H9 (cell line): ENCODE measurements at regions not wholly inside any gene's neighbourhood (a gene's known extent, or its start where the extent isn't known, plus 50 kb on each side); places are given as distances from the start of the nearest gene placed in this dataset.

Experiments
- DNase-seq: peaks from one replicate; pipeline ENCODE4 v3.0.0-alpha.2; 2017
- H2AFZ ChIP-seq: one replicate; pipeline ENCODE4 v1.6.1; 2013; ENCODE audit warnings: mild to moderate bottlenecking, low read length, control low read depth, moderate library complexity
- H2AK5ac ChIP-seq: 2 replicates; pipeline ENCODE4 v1.6.1; 2013; ENCODE audit warnings: low read length, control low read depth, mixed read lengths; ENCODE audit not compliant: insufficient read length
- H2BK120ac ChIP-seq: one replicate; pipeline ENCODE4 v1.6.1; 2013; ENCODE audit warnings: low read depth, mild to moderate bottlenecking, low read length, control low read depth, inconsistent platforms; ENCODE audit not compliant: poor library complexity, severe bottlenecking
- H2BK12ac ChIP-seq: 2 replicates; pipeline ENCODE4 v1.6.1; 2013; ENCODE audit warnings: low read length, control low read depth, mixed read lengths, low read depth; ENCODE audit not compliant: insufficient read length
- H2BK15ac ChIP-seq: 2 replicates; pipeline ENCODE4 v1.6.1; 2013; ENCODE audit warnings: low read depth, low read length, control low read depth
- H2BK20ac ChIP-seq: one replicate; pipeline ENCODE4 v1.6.1; 2013; ENCODE audit warnings: low read depth, mild to moderate bottlenecking, low read length, control low read depth, inconsistent platforms; ENCODE audit not compliant: poor library complexity, severe bottlenecking
- H2BK5ac ChIP-seq: 2 replicates; pipeline ENCODE4 v1.6.1; 2013; ENCODE audit warnings: low read length, control low read depth, mixed read lengths; ENCODE audit not compliant: insufficient read length
- H3K14ac ChIP-seq: 2 replicates; pipeline ENCODE4 v1.6.1; 2013; ENCODE audit warnings: low read length, control low read depth; ENCODE audit not compliant: insufficient read depth
- H3K18ac ChIP-seq: 2 replicates; pipeline ENCODE4 v1.6.1; 2013; ENCODE audit warnings: low read depth, mild to moderate bottlenecking, mixed read lengths, low read length, control low read depth; ENCODE audit not compliant: insufficient read length
- H3K23ac ChIP-seq: 2 replicates; pipeline ENCODE4 v1.6.1; 2013; ENCODE audit warnings: low read length, control low read depth, mixed read lengths, low read depth; ENCODE audit not compliant: insufficient read length
- H3K23me2 ChIP-seq: 2 replicates; pipeline ENCODE4 v1.6.1; 2013; ENCODE audit warnings: low read depth, mild to moderate bottlenecking, mixed read lengths, low read length, control low read depth; ENCODE audit not compliant: insufficient read length, poor library complexity, severe bottlenecking
- H3K27ac ChIP-seq: 2 replicates; pipeline ENCODE4 v1.5.1; 2013; ENCODE audit warnings: low read length, control low read depth, mixed read lengths, low read depth; ENCODE audit not compliant: insufficient read length
- H3K27me3 ChIP-seq: 2 replicates; pipeline ENCODE4 v1.6.1; 2013; ENCODE audit warnings: low read length, control low read depth, inconsistent platforms; ENCODE audit not compliant: insufficient read depth
- H3K4ac ChIP-seq: 2 replicates; pipeline ENCODE4 v1.6.1; 2013; ENCODE audit warnings: low read depth, mild to moderate bottlenecking, control low read depth, inconsistent platforms, low read length, moderate library complexity
- H3K4me1 ChIP-seq: 2 replicates; pipeline ENCODE4 v1.6.1; 2013; ENCODE audit warnings: low read length, control low read depth, inconsistent platforms; ENCODE audit not compliant: insufficient read depth
- H3K4me2 ChIP-seq: 2 replicates; pipeline ENCODE4 v1.6.1; 2013; ENCODE audit warnings: low read length, control low read depth, mixed read lengths; ENCODE audit not compliant: insufficient read length, insufficient read depth
- H3K56ac ChIP-seq: 2 replicates; pipeline ENCODE4 v1.6.1; 2013; ENCODE audit warnings: low read depth, mild to moderate bottlenecking, mixed read lengths, low read length, control low read depth; ENCODE audit not compliant: insufficient read length
- H3K79me1 ChIP-seq: 2 replicates; pipeline ENCODE4 v1.6.1; 2013; ENCODE audit warnings: low read depth, mild to moderate bottlenecking, moderate library complexity, low read length, control low read depth, inconsistent platforms; ENCODE audit not compliant: insufficient read depth, poor library complexity, severe bottlenecking
- H3K79me2 ChIP-seq: 2 replicates; pipeline ENCODE4 v1.6.1; 2013; ENCODE audit warnings: low read length, control low read depth, inconsistent platforms; ENCODE audit not compliant: insufficient read depth
- H3K9ac ChIP-seq: 2 replicates; pipeline ENCODE4 v1.6.1; 2013; ENCODE audit warnings: low read length, control low read depth, mixed read lengths; ENCODE audit not compliant: insufficient read length; ENCODE audit errors: extremely low read depth
- H3K9me3 ChIP-seq: one replicate; pipeline ENCODE4 v1.6.1; 2013; ENCODE audit warnings: low read depth, low read length, inconsistent platforms; ENCODE audit not compliant: control insufficient read depth
- H3T11ph ChIP-seq: one replicate; pipeline ENCODE4 v1.6.1; 2013; ENCODE audit warnings: mild to moderate bottlenecking, low read length, control low read depth, inconsistent platforms
- H4K20me1 ChIP-seq: one replicate; pipeline ENCODE4 v1.6.1; 2013; ENCODE audit not compliant: control insufficient read depth, insufficient read length, insufficient read depth
- H4K5ac ChIP-seq: 2 replicates; pipeline ENCODE4 v1.6.1; 2013; ENCODE audit warnings: low read depth, mild to moderate bottlenecking, mixed read lengths, low read length, control low read depth; ENCODE audit not compliant: insufficient read length
- H4K8ac ChIP-seq: replicated peaks from 2 replicates; pipeline ENCODE4 v1.6.1; 2013; ENCODE audit warnings: low read length, control low read depth, mixed read lengths, low read depth; ENCODE audit not compliant: insufficient read length
- H4K91ac ChIP-seq: 2 replicates; pipeline ENCODE4 v1.6.1; 2013; ENCODE audit warnings: low read depth, mild to moderate bottlenecking, moderate library complexity, mixed read lengths, low read length, control low read depth; ENCODE audit not compliant: insufficient read length
- H3K27ac Mint-ChIP-seq, 3 experiments: 2 replicates in 2 of 3; 3 replicates in 1 of 3; pipeline ENCODE4 v1.8.0; 2020 to 2021; ENCODE audit warnings: mixed read lengths in 3 of 3, mild to moderate bottlenecking in 1 of 3, moderate library complexity in 1 of 3
- H3K27me3 Mint-ChIP-seq: 2 replicates; pipeline ENCODE4 v1.8.0; 2021; ENCODE audit warnings: low read depth, mild to moderate bottlenecking, moderate library complexity, mixed read lengths
- H3K36me3 Mint-ChIP-seq, 3 experiments: 2 replicates in 2 of 3; 3 replicates in 1 of 3; pipeline ENCODE4 v1.8.0; 2020 to 2021; ENCODE audit warnings: low read depth in 3 of 3, mixed read lengths in 3 of 3; ENCODE audit not compliant: insufficient read depth in 1 of 3
- H3K4me1 Mint-ChIP-seq, 2 experiments: 2 replicates each; pipeline ENCODE4 v1.8.0; 2020; ENCODE audit warnings: mixed read lengths in 2 of 2
- H3K4me3 Mint-ChIP-seq, 2 experiments: 2 replicates in 1 of 2; 3 replicates in 1 of 2; pipeline ENCODE4 v1.8.0; 2020 to 2021; ENCODE audit warnings: mild to moderate bottlenecking in 2 of 2, mixed read lengths in 2 of 2, moderate library complexity in 1 of 2
- H3K9me3 Mint-ChIP-seq, 2 experiments: 2 replicates in 1 of 2; 3 replicates in 1 of 2; pipeline ENCODE4 v1.8.0; 2020; ENCODE audit warnings: mild to moderate bottlenecking in 2 of 2, mixed read lengths in 2 of 2, moderate library complexity in 1 of 2
- WGBS: extraction: QIAGEN DNeasy Blood & Tissue Kit; methylation state at CpG from one replicate; pipeline ENCODE4 v1.1.7; 2013; ENCODE audit warnings: missing lambda C conversion rate, low lambda C conversion rate, mixed read lengths; ENCODE audit not compliant: insufficient read length; ENCODE audit errors: extremely low coverage; 5-methylcytosine and 5-hydroxymethylcytosine counted together
- TF ChIP-seq, protein P1 (sequence below): fragments of 200-600 bp; sonication (generic); conservative IDR thresholded peaks from 3 replicates; pipeline ENCODE4 v1.8.0; 2021; ENCODE audit warnings: antibody characterized with exemption, mild to moderate bottlenecking

DNA sequence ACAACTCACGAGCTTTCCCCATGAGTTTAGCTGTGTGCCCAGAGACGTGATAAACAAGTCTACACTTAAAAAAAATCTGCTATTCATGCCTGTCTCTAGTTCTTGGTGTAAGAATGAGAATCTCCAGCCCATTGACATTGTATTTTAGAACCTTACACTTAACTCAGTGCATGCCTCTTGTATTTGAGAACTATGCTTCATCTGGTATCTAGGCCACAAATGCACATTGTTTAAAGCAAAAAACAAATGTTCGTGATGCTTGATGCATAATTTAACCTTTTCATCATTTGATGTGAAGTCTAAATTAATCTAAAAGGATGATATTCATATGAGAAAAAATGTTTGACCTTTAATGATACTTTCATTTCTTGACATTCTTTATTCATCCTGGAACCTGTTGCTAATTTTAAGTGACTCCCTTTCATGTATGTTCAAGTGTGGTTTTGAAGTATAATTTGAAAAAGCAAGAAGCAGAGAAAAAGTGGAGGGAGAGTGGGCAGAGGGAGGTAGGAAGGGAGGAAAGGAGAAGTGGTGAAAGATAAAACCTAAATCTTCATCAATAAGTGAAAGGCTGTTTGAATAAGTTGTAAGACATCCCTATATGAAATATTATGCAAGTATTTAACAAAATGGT, 116.9 kb downstream of the PFDN4 start:
- H3T11ph ChIP-seq, result no peak overlapping the region
- no peak overlapping the region for H4K91ac ChIP-seq
- H3K9ac ChIP-seq, result no peak overlapping the region
- no peak overlapping the region for H3K23ac ChIP-seq
- H2AK5ac ChIP-seq, result no peak overlapping the region
- H3K79me1 ChIP-seq, result no peaks in the 10 kb centered on the region
- H3K4me1 ChIP-seq, result no peaks in the 10 kb centered on the region
- DNase-seq, result no peak
- H3K4ac ChIP-seq, result no peak overlapping the region
- no peak overlapping the region for H4K8ac ChIP-seq
- H4K5ac ChIP-seq, result no peak overlapping the region
- no peak overlapping the region for H2BK5ac ChIP-seq
- H2BK15ac ChIP-seq, result no peak overlapping the region
- no peak overlapping the region for H2BK120ac ChIP-seq
- no peaks in the 10 kb centered on the region for H3K23me2 ChIP-seq
- no peak overlapping the region for H2BK20ac ChIP-seq
- H2AFZ ChIP-seq, result no peak overlapping the region
- no peaks in the 10 kb centered on the region for H3K36me3 Mint-ChIP-seq
- TF ChIP-seq, protein P1, sequence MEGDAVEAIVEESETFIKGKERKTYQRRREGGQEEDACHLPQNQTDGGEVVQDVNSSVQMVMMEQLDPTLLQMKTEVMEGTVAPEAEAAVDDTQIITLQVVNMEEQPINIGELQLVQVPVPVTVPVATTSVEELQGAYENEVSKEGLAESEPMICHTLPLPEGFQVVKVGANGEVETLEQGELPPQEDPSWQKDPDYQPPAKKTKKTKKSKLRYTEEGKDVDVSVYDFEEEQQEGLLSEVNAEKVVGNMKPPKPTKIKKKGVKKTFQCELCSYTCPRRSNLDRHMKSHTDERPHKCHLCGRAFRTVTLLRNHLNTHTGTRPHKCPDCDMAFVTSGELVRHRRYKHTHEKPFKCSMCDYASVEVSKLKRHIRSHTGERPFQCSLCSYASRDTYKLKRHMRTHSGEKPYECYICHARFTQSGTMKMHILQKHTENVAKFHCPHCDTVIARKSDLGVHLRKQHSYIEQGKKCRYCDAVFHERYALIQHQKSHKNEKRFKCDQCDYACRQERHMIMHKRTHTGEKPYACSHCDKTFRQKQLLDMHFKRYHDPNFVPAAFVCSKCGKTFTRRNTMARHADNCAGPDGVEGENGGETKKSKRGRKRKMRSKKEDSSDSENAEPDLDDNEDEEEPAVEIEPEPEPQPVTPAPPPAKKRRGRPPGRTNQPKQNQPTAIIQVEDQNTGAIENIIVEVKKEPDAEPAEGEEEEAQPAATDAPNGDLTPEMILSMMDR, result no peak
- no peak overlapping the region for H2BK12ac ChIP-seq
- no peaks in the 10 kb centered on the region for H3K79me2 ChIP-seq
- H3K4me3 Mint-ChIP-seq, result no peak overlapping the region
- no peaks in the 10 kb centered on the region for H3K9me3 Mint-ChIP-seq
- no peak overlapping the region for H3K14ac ChIP-seq
- H3K4me2 ChIP-seq, result no peak overlapping the region
- H4K20me1 ChIP-seq, result no peaks in the 10 kb centered on the region
- H3K27me3 Mint-ChIP-seq, result no peaks in the 10 kb centered on the region
- WGBS, result no CpG with 5 or more reads among the region's 3 CpGs
- H3K4me1 Mint-ChIP-seq, result no peaks in the 10 kb centered on the region
- no peak overlapping the region for H3K27ac ChIP-seq
- no peak overlapping the region for H3K56ac ChIP-seq
- no peaks in the 10 kb centered on the region for H3K9me3 ChIP-seq
- H3K18ac ChIP-seq, result no peak overlapping the region
- no peaks in the 10 kb centered on the region for H3K27me3 ChIP-seq
- no peak overlapping the region for H3K27ac Mint-ChIP-seq
